Activated CD8-positive, alpha-beta memory T cell treated with anti-CD3 and anti-CD28 coated beads for 36 hours (primary cell): ENCODE measurements at regions not wholly inside any gene's neighbourhood (a gene's known extent, or its start where the extent isn't known, plus 50 kb on each side); places are given as distances from the start of the nearest gene placed in this dataset.
"Not testable (repeated sequence)": the region's sequence is repeated elsewhere in the genome, so short reads cannot be mapped to it uniquely, and the experiment has no call there.

ENCODE experiments used
- CTCF ChIA-PET: fragments of 350-600 bp; sonication (Branson Sonifier 250); formaldehyde crosslinking; loops from one replicate; lab custom pipeline; 2021; ENCODE audit warnings: antibody characterized with exemption; lab: Charles Lee
- POLR2A ChIA-PET: fragments of 350-600 bp; sonication (Branson Sonifier 250); formaldehyde crosslinking; loops from one replicate; lab custom pipeline; 2021; ENCODE audit warnings: antibody characterized with exemption; lab: Charles Lee

GRCh38 chr4:17003606-17004392, 105.4 kb upstream of the LDB2 start:
- CTCF ChIA-PET, POLR2A ChIA-PET: not testable (repeated sequence)

- ChIA-PET POLR2A (no interaction called here), CTCF (no interaction called here)
These were observed 97.0 kb upstream of the LDB2 start for GRCh38 chr4:16995451-16995850.

- CTCF ChIA-PET, result no interaction called here
- POLR2A ChIA-PET, result no interaction called here
These were observed 95.8 kb upstream of the LDB2 start for GRCh38 chr4:16993956-16994840.

- ChIA-PET POLR2A (no interaction called here), CTCF (no interaction called here)
These were observed 94.3 kb upstream of the LDB2 start for GRCh38 chr4:16992566-16993225.

- ChIA-PET CTCF (no interaction called here), POLR2A (no interaction called here)
These were observed 93.0 kb upstream of the LDB2 start for GRCh38 chr4:16991450-16991849.

GRCh38 chr4:16989371-16989770, 90.9 kb upstream of the LDB2 start:
- ChIA-PET POLR2A (no interaction called here), CTCF (no interaction called here)

- CTCF ChIA-PET, result no interaction called here
- POLR2A ChIA-PET, result no interaction called here
These were observed 90.4 kb upstream of the LDB2 start for GRCh38 chr4:16988814-16989213.

- ChIA-PET CTCF (no interaction called here), POLR2A (no interaction called here)
These were observed 78.6 kb upstream of the LDB2 start for GRCh38 chr4:16977081-16977480.

GRCh38 chr4:16969696-16970135, 71.3 kb upstream of the LDB2 start:
- CTCF ChIA-PET, result interaction anchor here (1.1 kb wide), 1 partner anchor 39 kb away, joined by 4 read pairs; no protein-coding TSS in a partner anchor
- POLR2A ChIA-PET, result no interaction called here

- CTCF ChIA-PET, result no interaction called here
- POLR2A ChIA-PET, result no interaction called here
These were observed 69.3 kb upstream of the LDB2 start for GRCh38 chr4:16967722-16968121.

GRCh38 chr4:16959305-16959704, 60.9 kb upstream of the LDB2 start:
- CTCF ChIA-PET, result no interaction called here
- POLR2A ChIA-PET, result no interaction called here

- CTCF ChIA-PET, result no interaction called here
These were observed 54.6 kb upstream of the LDB2 start for GRCh38 chr4:16952896-16953630.

GRCh38 chr4:16952462-16952871, 54.0 kb upstream of the LDB2 start:
- ChIA-PET POLR2A (no interaction called here), CTCF (no interaction called here)

More at GRCh38 chr4:16952896-16953630, 54.6 kb upstream of the LDB2 start:
- POLR2A ChIA-PET, result no interaction called here
